Mesendoderm (in vitro differentiated cells): ENCODE measurements at regions not wholly inside any gene's neighbourhood (a gene's known extent, or its start where the extent isn't known, plus 50 kb on each side); places are given as distances from the start of the nearest gene placed in this dataset.

Experiments
- DNase-seq: peaks from one replicate; pipeline ENCODE4 v3.0.0; 2013
- H2AK5ac ChIP-seq: 2 replicates; pipeline ENCODE4 v1.6.1; 2013; ENCODE audit warnings: low read length, inconsistent platforms
- H2BK120ac ChIP-seq: 2 replicates; pipeline ENCODE4 v1.6.1; 2013; ENCODE audit warnings: low read depth, mild to moderate bottlenecking, low read length, moderate library complexity, mixed read lengths
- H2BK15ac ChIP-seq: replicated peaks from 2 replicates; pipeline ENCODE4 v1.6.1; 2013; ENCODE audit warnings: low read depth, mild to moderate bottlenecking, moderate library complexity
- H2BK5ac ChIP-seq: 2 replicates; pipeline ENCODE4 v1.6.1; 2013; ENCODE audit warnings: low read length, inconsistent platforms
- H3K18ac ChIP-seq: 2 replicates; pipeline ENCODE4 v1.6.1; 2013; ENCODE audit warnings: mild to moderate bottlenecking, low read length, mixed read lengths
- H3K23ac ChIP-seq: one replicate; pipeline ENCODE4 v1.6.1; 2013; ENCODE audit warnings: low read length
- H3K27ac ChIP-seq: 2 replicates; pipeline ENCODE4 v1.5.1; 2013; ENCODE audit warnings: low read depth, mild to moderate bottlenecking, inconsistent platforms, low read length, moderate library complexity
- H3K27me3 ChIP-seq: 2 replicates; pipeline ENCODE4 v1.6.1; 2013; ENCODE audit warnings: low read length, control low read depth, mild to moderate bottlenecking, inconsistent platforms; ENCODE audit not compliant: insufficient read depth, poor library complexity
- H3K36me3 ChIP-seq: 2 replicates; pipeline ENCODE4 v1.6.1; 2013; ENCODE audit warnings: low read length, inconsistent platforms; ENCODE audit not compliant: control insufficient read depth, insufficient read depth
- H3K4ac ChIP-seq: one replicate; pipeline ENCODE4 v1.6.1; 2013; ENCODE audit warnings: low read depth, mild to moderate bottlenecking, low read length, moderate library complexity
- H3K4me1 ChIP-seq: 2 replicates; pipeline ENCODE4 v1.6.1; 2013; ENCODE audit warnings: low read depth, low read length, inconsistent platforms; ENCODE audit not compliant: control insufficient read depth
- H3K4me2 ChIP-seq: 2 replicates; pipeline ENCODE4 v1.6.1; 2013; ENCODE audit warnings: low read length
- H3K4me3 ChIP-seq: 2 replicates; pipeline ENCODE4 v1.5.1; 2013; ENCODE audit warnings: mild to moderate bottlenecking, low read length
- H3K56ac ChIP-seq: one replicate; pipeline ENCODE4 v1.6.1; 2013; ENCODE audit warnings: low read length
- H3K79me1 ChIP-seq: 2 replicates; pipeline ENCODE4 v1.6.1; 2013; ENCODE audit warnings: low read length, inconsistent platforms
- H3K79me2 ChIP-seq: 2 replicates; pipeline ENCODE4 v1.6.1; 2013; ENCODE audit warnings: mild to moderate bottlenecking, low read length; ENCODE audit not compliant: control insufficient read depth, insufficient read depth
- H3K9ac ChIP-seq: 2 replicates; pipeline ENCODE4 v1.6.1; 2013; ENCODE audit warnings: low read length, inconsistent platforms
- H4K5ac ChIP-seq: one replicate; pipeline ENCODE4 v1.6.1; 2013; ENCODE audit warnings: low read length
- H4K8ac ChIP-seq: one replicate; pipeline ENCODE4 v1.6.1; 2013; ENCODE audit warnings: low read depth, mild to moderate bottlenecking, control low read depth, low read length, moderate library complexity
- WGBS: extraction: QIAGEN DNeasy Blood & Tissue Kit; methylation state at CpG from one replicate; pipeline ENCODE4 v1.1.7; 2013; ENCODE audit warnings: low lambda C conversion rate, missing lambda C conversion rate; ENCODE audit not compliant: insufficient coverage; ENCODE audit errors: extremely low coverage; 5-methylcytosine and 5-hydroxymethylcytosine counted together

DNA sequence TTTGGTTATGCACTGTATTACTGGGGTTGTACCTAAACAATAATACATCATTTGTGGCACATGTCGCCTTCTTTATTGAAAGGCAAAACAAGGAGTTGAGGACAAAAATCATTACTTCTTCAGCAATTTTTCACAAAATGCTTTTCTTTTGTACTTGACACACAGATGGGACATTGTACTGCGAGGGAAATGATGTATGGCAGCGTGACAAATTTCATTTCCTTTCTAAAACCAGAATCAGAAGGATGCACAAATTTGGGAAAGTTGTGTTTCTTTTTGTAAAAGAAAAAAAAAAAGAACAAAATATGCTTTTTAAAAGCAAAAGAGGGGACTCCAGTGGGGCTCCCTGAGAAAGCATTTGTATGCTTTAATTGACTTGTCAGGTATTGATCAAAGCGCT lies 394.0 kb upstream of the SLC35B3 start:
- Histone ChIP-seq H3K79me2 (no peaks in the 10 kb centered on the region), H3K36me3 (no peaks in the 10 kb centered on the region), H2BK5ac (no peak overlapping the region), H2BK15ac (no peak overlapping the region), H4K5ac (no peak overlapping the region), H2AK5ac (no peak overlapping the region), H3K27ac (no peak overlapping the region), H3K4me2 (no peak overlapping the region), H3K23ac (no peak overlapping the region), H3K4me1 (no peaks in the 10 kb centered on the region), H3K27me3 (no peaks in the 10 kb centered on the region), H2BK120ac (no peak overlapping the region), H3K4me3 (no peak overlapping the region), H3K79me1 (no peaks in the 10 kb centered on the region), H4K8ac (no peak overlapping the region), H3K18ac (no peak overlapping the region), H3K9ac (no peak overlapping the region), H3K4ac (no peak overlapping the region), H3K56ac (no peak overlapping the region)
- WGBS = no CpG with 5 or more reads among the region's 4 CpGs
- no peak for DNase-seq

DNA sequence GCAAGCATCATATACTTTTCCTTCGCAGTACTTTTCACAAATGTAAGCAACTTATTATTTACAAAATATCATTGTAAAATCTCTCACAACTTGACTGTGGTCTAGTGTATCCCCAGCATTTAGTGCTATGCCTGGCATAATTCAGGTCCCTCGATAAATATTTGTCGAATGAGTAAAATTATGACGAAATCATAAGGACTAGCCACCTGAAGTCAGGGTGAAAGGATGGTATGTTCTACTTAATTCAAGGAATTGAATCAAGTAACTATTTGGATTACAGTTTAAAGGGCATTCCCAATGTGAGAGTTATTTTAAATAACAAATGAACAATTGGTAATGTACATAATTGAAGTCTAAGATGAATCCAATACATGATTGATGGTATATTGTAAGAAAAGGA lies 393.0 kb upstream of the SLC35B3 start:
- H3K18ac ChIP-seq = no peak overlapping the region
- no peaks in the 10 kb centered on the region for H3K79me1 ChIP-seq
- H3K4me2 ChIP-seq = no peak overlapping the region
- no peak overlapping the region for H3K23ac ChIP-seq
- no peak overlapping the region for H2BK5ac ChIP-seq
- no peak for DNase-seq
- H3K27me3 ChIP-seq = no peaks in the 10 kb centered on the region
- no peaks in the 10 kb centered on the region for H3K36me3 ChIP-seq
- H3K79me2 ChIP-seq = no peaks in the 10 kb centered on the region
- no peaks in the 10 kb centered on the region for H3K4me1 ChIP-seq
- no peak overlapping the region for H3K56ac ChIP-seq
- no peak overlapping the region for H2BK120ac ChIP-seq
- H2BK15ac ChIP-seq = no peak overlapping the region
- no peak overlapping the region for H2AK5ac ChIP-seq
- H3K4ac ChIP-seq = no peak overlapping the region
- H4K5ac ChIP-seq = no peak overlapping the region
- H3K27ac ChIP-seq = no peak overlapping the region
- no CpG with 5 or more reads among the region's 4 CpGs for WGBS
- no peak overlapping the region for H4K8ac ChIP-seq
- no peak overlapping the region for H3K4me3 ChIP-seq
- no peak overlapping the region for H3K9ac ChIP-seq

DNA sequence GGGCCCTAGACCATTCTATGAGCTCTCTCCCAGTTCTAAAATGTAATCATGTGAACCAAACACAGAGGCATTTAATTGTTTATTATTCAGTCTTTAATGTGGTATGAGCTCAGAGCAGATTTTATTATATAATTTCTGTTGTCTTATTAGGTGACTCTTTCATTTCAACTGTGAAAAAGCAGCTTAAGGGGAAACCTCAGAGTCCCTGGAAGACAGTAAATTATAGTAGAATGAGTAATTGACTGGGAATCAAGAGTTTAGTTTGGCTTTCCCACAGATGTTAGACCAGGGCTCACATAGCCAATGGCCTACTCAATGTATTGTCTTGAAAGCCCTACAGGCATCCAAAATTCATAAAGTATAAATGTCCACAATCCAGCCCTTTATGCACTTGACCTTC lies 390.4 kb upstream of the SLC35B3 start:
- H3K4me2 ChIP-seq = no peak overlapping the region
- no peak for DNase-seq
- no peaks in the 10 kb centered on the region for H3K79me1 ChIP-seq
- H2BK15ac ChIP-seq = no peak overlapping the region
- H3K27me3 ChIP-seq = no peaks in the 10 kb centered on the region
- no peak overlapping the region for H3K4ac ChIP-seq
- no peak overlapping the region for H3K4me3 ChIP-seq
- H2BK120ac ChIP-seq = no peak overlapping the region
- H4K8ac ChIP-seq = no peak overlapping the region
- H2BK5ac ChIP-seq = no peak overlapping the region
- no peaks in the 10 kb centered on the region for H3K79me2 ChIP-seq
- no peak overlapping the region for H3K23ac ChIP-seq
- H3K36me3 ChIP-seq = no peaks in the 10 kb centered on the region
- H3K9ac ChIP-seq = no peak overlapping the region
- no peaks in the 10 kb centered on the region for H3K4me1 ChIP-seq
- H4K5ac ChIP-seq = no peak overlapping the region
- no peak overlapping the region for H2AK5ac ChIP-seq
- no peak overlapping the region for H3K18ac ChIP-seq
- no peak overlapping the region for H3K56ac ChIP-seq
- no peak overlapping the region for H3K27ac ChIP-seq

DNA sequence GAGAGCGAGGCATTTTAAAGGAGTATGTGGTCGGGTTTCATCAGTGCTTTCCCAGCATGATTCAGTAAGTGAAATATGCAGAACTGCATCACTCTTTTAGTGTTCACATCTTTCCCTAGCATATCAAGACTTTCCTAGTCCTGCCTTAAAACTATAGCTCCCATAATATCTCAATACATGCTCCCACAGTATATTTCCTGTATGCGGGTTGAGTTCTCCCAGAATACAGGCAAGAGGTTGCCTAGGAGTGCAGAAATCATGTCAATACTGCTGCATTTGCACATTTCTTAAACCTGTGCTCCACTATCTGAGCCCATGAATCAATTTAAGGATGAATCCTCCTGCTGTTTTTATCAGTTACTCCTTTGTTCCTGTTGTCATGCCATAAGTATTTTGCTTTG lies 386.6 kb upstream of the SLC35B3 start:
- H3K27me3 ChIP-seq = no peaks in the 10 kb centered on the region
- no peak overlapping the region for H3K4me2 ChIP-seq
- no peak overlapping the region for H2BK5ac ChIP-seq
- no peaks in the 10 kb centered on the region for H3K79me2 ChIP-seq
- H3K27ac ChIP-seq = no peak overlapping the region
- no peak overlapping the region for H2BK120ac ChIP-seq
- no peak overlapping the region for H3K4ac ChIP-seq
- DNase-seq = peak; percentile 51
- H3K4me3 ChIP-seq = no peak overlapping the region
- no peaks in the 10 kb centered on the region for H3K79me1 ChIP-seq
- H3K9ac ChIP-seq = no peak overlapping the region
- no peaks in the 10 kb centered on the region for H3K36me3 ChIP-seq
- no peak overlapping the region for H3K23ac ChIP-seq
- no peak overlapping the region for H2BK15ac ChIP-seq
- no peak overlapping the region for H3K56ac ChIP-seq
- no peak overlapping the region for H4K8ac ChIP-seq
- no peak overlapping the region for H3K18ac ChIP-seq
- H4K5ac ChIP-seq = no peak overlapping the region
- no peaks in the 10 kb centered on the region for H3K4me1 ChIP-seq
- no peak overlapping the region for H2AK5ac ChIP-seq
- WGBS = no CpG with 5 or more reads among the region's 3 CpGs

DNA sequence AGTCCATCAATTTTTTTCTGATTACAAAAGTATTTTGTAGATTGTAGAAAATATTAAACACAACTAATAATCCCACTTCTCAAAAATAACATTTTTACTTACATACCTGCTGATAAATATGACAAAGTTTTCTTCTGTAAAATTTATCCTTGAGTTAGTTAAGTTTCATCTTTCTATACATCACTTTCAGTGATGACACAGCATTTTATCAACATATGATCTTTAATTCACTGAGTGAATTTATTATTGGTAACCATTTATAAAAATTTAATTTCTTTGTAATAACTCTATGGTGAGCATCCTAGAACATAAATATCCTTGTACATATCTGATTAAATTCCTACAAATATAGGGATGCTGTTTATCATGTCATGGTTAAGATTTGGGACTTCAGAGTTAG lies 385.0 kb upstream of the SLC35B3 start:
- Histone ChIP-seq H2BK5ac (no peak overlapping the region), H3K27me3 (no peaks in the 10 kb centered on the region), H3K9ac (no peak overlapping the region), H3K79me2 (no peaks in the 10 kb centered on the region), H2BK15ac (no peak overlapping the region), H3K4me2 (no peak overlapping the region), H3K18ac (no peak overlapping the region), H3K56ac (no peak overlapping the region), H3K4me3 (no peak overlapping the region), H2AK5ac (no peak overlapping the region), H4K5ac (no peak overlapping the region), H2BK120ac (no peak overlapping the region), H3K4ac (no peak overlapping the region), H4K8ac (no peak overlapping the region), H3K79me1 (no peaks in the 10 kb centered on the region), H3K23ac (no peak overlapping the region), H3K4me1 (no peaks in the 10 kb centered on the region), H3K27ac (no peak overlapping the region), H3K36me3 (no peaks in the 10 kb centered on the region)
- DNase-seq = no peak

DNA sequence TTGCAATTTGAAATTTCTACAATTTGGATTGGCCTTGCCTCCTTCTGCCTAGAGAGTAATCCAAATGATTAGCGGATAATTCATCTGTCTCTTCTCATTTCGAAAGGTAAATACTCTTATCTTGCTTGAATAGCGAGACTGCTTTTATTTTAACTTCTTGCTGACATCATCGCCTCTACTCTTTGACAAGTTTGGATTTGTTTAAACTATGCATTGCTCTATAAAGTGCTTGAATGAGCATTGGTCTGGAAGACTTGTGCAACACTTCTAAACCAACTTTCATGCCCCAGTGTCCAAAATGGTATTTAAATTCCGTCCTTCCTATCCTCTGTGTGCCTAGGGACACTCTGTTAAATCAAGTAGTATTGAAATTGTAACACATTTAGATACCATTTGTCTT lies 384.1 kb upstream of the SLC35B3 start:
- Histone ChIP-seq H3K27ac (no peak overlapping the region), H3K23ac (no peak overlapping the region), H3K4me2 (no peak overlapping the region), H3K9ac (no peak overlapping the region), H3K79me1 (no peaks in the 10 kb centered on the region), H3K4ac (no peak overlapping the region), H2AK5ac (no peak overlapping the region), H4K5ac (no peak overlapping the region), H3K56ac (no peak overlapping the region), H3K4me3 (no peak overlapping the region), H3K4me1 (no peaks in the 10 kb centered on the region), H2BK15ac (no peak overlapping the region), H3K27me3 (no peaks in the 10 kb centered on the region), H4K8ac (no peak overlapping the region), H3K18ac (no peak overlapping the region), H2BK120ac (no peak overlapping the region), H3K36me3 (no peaks in the 10 kb centered on the region), H3K79me2 (no peaks in the 10 kb centered on the region), H2BK5ac (no peak overlapping the region)
- no peak for DNase-seq
- no CpG with 5 or more reads among the region's 5 CpGs for WGBS
